HG03064 (cell line): ENCODE measurements at regions not wholly inside any gene's neighbourhood (a gene's known extent, or its start where the extent isn't known, plus 50 kb on each side); places are given as distances from the start of the nearest gene placed in this dataset.

ENCODE experiments used
- ATAC-seq: cut with Tn5 transposase; IDR thresholded peaks from one replicate; pipeline ENCODE4 v1.9.1; 2021; ENCODE audit warnings: low read depth; ENCODE audit not compliant: unreplicated experiment

GRCh38 chr21:41671859-41672542, 94.9 kb downstream of the RIPK4 start:
- no peak for ATAC-seq

GRCh38 chr21:41671212-41671762, 95.6 kb downstream of the RIPK4 start:
- no peak for ATAC-seq

GRCh38 chr21:41670056-41670805, 96.6 kb downstream of the RIPK4 start:
- ATAC-seq, result no peak

- ATAC-seq, result no peak
Measured at GRCh38 chr21:41669533-41669830, 97.4 kb downstream of the RIPK4 start.

GRCh38 chr21:41668686-41669532, 97.9 kb downstream of the RIPK4 start:
- no peak for ATAC-seq

GRCh38 chr21:41668051-41668541, 98.8 kb downstream of the RIPK4 start:
- no peak for ATAC-seq

GRCh38 chr21:41667136-41667535, 99.7 kb downstream of the RIPK4 start:
- ATAC-seq, result no peak

GRCh38 chr21:41666641-41667081, 100.2 kb downstream of the RIPK4 start:
- ATAC-seq, result no peak

- ATAC-seq, result no peak
Measured at GRCh38 chr21:41665766-41666595, 100.9 kb downstream of the RIPK4 start.

GRCh38 chr21:41664881-41665765, 101.7 kb downstream of the RIPK4 start:
- ATAC-seq, result no peak

- no peak for ATAC-seq
Measured at GRCh38 chr21:41663805-41664788, 102.8 kb downstream of the RIPK4 start.

GRCh38 chr21:41662761-41663160, 104.1 kb downstream of the RIPK4 start:
- no peak for ATAC-seq

GRCh38 chr21:41662161-41662560, 104.7 kb downstream of the RIPK4 start:
- ATAC-seq, result no peak

GRCh38 chr21:41660748-41661147, 106.1 kb downstream of the RIPK4 start:
- no peak for ATAC-seq

GRCh38 chr21:41659791-41660560, 106.9 kb downstream of the RIPK4 start:
- ATAC-seq, result no peak

- ATAC-seq, result no peak
Measured at GRCh38 chr21:41656946-41657525, 109.8 kb downstream of the RIPK4 start.

GRCh38 chr21:41655259-41655658, 111.6 kb downstream of the RIPK4 start:
- no peak for ATAC-seq
